H9 (cell line): ENCODE measurements at regions not wholly inside any gene's neighbourhood (a gene's known extent, or its start where the extent isn't known, plus 50 kb on each side); places are given as distances from the start of the nearest gene placed in this dataset.

Experiments used
- DNase-seq: peaks from one replicate; pipeline ENCODE4 v3.0.0-alpha.2; 2017
- H2AFZ ChIP-seq: one replicate; pipeline ENCODE4 v1.6.1; 2013; ENCODE audit warnings: mild to moderate bottlenecking, low read length, control low read depth, moderate library complexity
- H2AK5ac ChIP-seq: 2 replicates; pipeline ENCODE4 v1.6.1; 2013; ENCODE audit warnings: low read length, control low read depth, mixed read lengths; ENCODE audit not compliant: insufficient read length
- H2BK120ac ChIP-seq: one replicate; pipeline ENCODE4 v1.6.1; 2013; ENCODE audit warnings: low read depth, mild to moderate bottlenecking, low read length, control low read depth, inconsistent platforms; ENCODE audit not compliant: poor library complexity, severe bottlenecking
- H2BK12ac ChIP-seq: 2 replicates; pipeline ENCODE4 v1.6.1; 2013; ENCODE audit warnings: low read length, control low read depth, mixed read lengths, low read depth; ENCODE audit not compliant: insufficient read length
- H2BK15ac ChIP-seq: 2 replicates; pipeline ENCODE4 v1.6.1; 2013; ENCODE audit warnings: low read depth, low read length, control low read depth
- H2BK20ac ChIP-seq: one replicate; pipeline ENCODE4 v1.6.1; 2013; ENCODE audit warnings: low read depth, mild to moderate bottlenecking, low read length, control low read depth, inconsistent platforms; ENCODE audit not compliant: poor library complexity, severe bottlenecking
- H2BK5ac ChIP-seq: 2 replicates; pipeline ENCODE4 v1.6.1; 2013; ENCODE audit warnings: low read length, control low read depth, mixed read lengths; ENCODE audit not compliant: insufficient read length
- H3K14ac ChIP-seq: 2 replicates; pipeline ENCODE4 v1.6.1; 2013; ENCODE audit warnings: low read length, control low read depth; ENCODE audit not compliant: insufficient read depth
- H3K18ac ChIP-seq: 2 replicates; pipeline ENCODE4 v1.6.1; 2013; ENCODE audit warnings: low read depth, mild to moderate bottlenecking, mixed read lengths, low read length, control low read depth; ENCODE audit not compliant: insufficient read length
- H3K23ac ChIP-seq: 2 replicates; pipeline ENCODE4 v1.6.1; 2013; ENCODE audit warnings: low read length, control low read depth, mixed read lengths, low read depth; ENCODE audit not compliant: insufficient read length
- H3K23me2 ChIP-seq: 2 replicates; pipeline ENCODE4 v1.6.1; 2013; ENCODE audit warnings: low read depth, mild to moderate bottlenecking, mixed read lengths, low read length, control low read depth; ENCODE audit not compliant: insufficient read length, poor library complexity, severe bottlenecking
- H3K27ac ChIP-seq: 2 replicates; pipeline ENCODE4 v1.5.1; 2013; ENCODE audit warnings: low read length, control low read depth, mixed read lengths, low read depth; ENCODE audit not compliant: insufficient read length
- H3K27me3 ChIP-seq: 2 replicates; pipeline ENCODE4 v1.6.1; 2013; ENCODE audit warnings: low read length, control low read depth, inconsistent platforms; ENCODE audit not compliant: insufficient read depth
- H3K4ac ChIP-seq: 2 replicates; pipeline ENCODE4 v1.6.1; 2013; ENCODE audit warnings: low read depth, mild to moderate bottlenecking, control low read depth, inconsistent platforms, low read length, moderate library complexity
- H3K4me1 ChIP-seq: 2 replicates; pipeline ENCODE4 v1.6.1; 2013; ENCODE audit warnings: low read length, control low read depth, inconsistent platforms; ENCODE audit not compliant: insufficient read depth
- H3K4me2 ChIP-seq: 2 replicates; pipeline ENCODE4 v1.6.1; 2013; ENCODE audit warnings: low read length, control low read depth, mixed read lengths; ENCODE audit not compliant: insufficient read length, insufficient read depth
- H3K56ac ChIP-seq: 2 replicates; pipeline ENCODE4 v1.6.1; 2013; ENCODE audit warnings: low read depth, mild to moderate bottlenecking, mixed read lengths, low read length, control low read depth; ENCODE audit not compliant: insufficient read length
- H3K79me1 ChIP-seq: 2 replicates; pipeline ENCODE4 v1.6.1; 2013; ENCODE audit warnings: low read depth, mild to moderate bottlenecking, moderate library complexity, low read length, control low read depth, inconsistent platforms; ENCODE audit not compliant: insufficient read depth, poor library complexity, severe bottlenecking
- H3K79me2 ChIP-seq: 2 replicates; pipeline ENCODE4 v1.6.1; 2013; ENCODE audit warnings: low read length, control low read depth, inconsistent platforms; ENCODE audit not compliant: insufficient read depth
- H3K9ac ChIP-seq: 2 replicates; pipeline ENCODE4 v1.6.1; 2013; ENCODE audit warnings: low read length, control low read depth, mixed read lengths; ENCODE audit not compliant: insufficient read length; ENCODE audit errors: extremely low read depth
- H3K9me3 ChIP-seq: one replicate; pipeline ENCODE4 v1.6.1; 2013; ENCODE audit warnings: low read depth, low read length, inconsistent platforms; ENCODE audit not compliant: control insufficient read depth
- H3T11ph ChIP-seq: one replicate; pipeline ENCODE4 v1.6.1; 2013; ENCODE audit warnings: mild to moderate bottlenecking, low read length, control low read depth, inconsistent platforms
- H4K20me1 ChIP-seq: one replicate; pipeline ENCODE4 v1.6.1; 2013; ENCODE audit not compliant: control insufficient read depth, insufficient read length, insufficient read depth
- H4K5ac ChIP-seq: 2 replicates; pipeline ENCODE4 v1.6.1; 2013; ENCODE audit warnings: low read depth, mild to moderate bottlenecking, mixed read lengths, low read length, control low read depth; ENCODE audit not compliant: insufficient read length
- H4K8ac ChIP-seq: replicated peaks from 2 replicates; pipeline ENCODE4 v1.6.1; 2013; ENCODE audit warnings: low read length, control low read depth, mixed read lengths, low read depth; ENCODE audit not compliant: insufficient read length
- H4K91ac ChIP-seq: 2 replicates; pipeline ENCODE4 v1.6.1; 2013; ENCODE audit warnings: low read depth, mild to moderate bottlenecking, moderate library complexity, mixed read lengths, low read length, control low read depth; ENCODE audit not compliant: insufficient read length
- H3K27ac Mint-ChIP-seq, 3 experiments: 2 replicates in 2 of 3; 3 replicates in 1 of 3; pipeline ENCODE4 v1.8.0; 2020 to 2021; ENCODE audit warnings: mixed read lengths in 3 of 3, mild to moderate bottlenecking in 1 of 3, moderate library complexity in 1 of 3
- H3K27me3 Mint-ChIP-seq: 2 replicates; pipeline ENCODE4 v1.8.0; 2021; ENCODE audit warnings: low read depth, mild to moderate bottlenecking, moderate library complexity, mixed read lengths
- H3K36me3 Mint-ChIP-seq, 3 experiments: 2 replicates in 2 of 3; 3 replicates in 1 of 3; pipeline ENCODE4 v1.8.0; 2020 to 2021; ENCODE audit warnings: low read depth in 3 of 3, mixed read lengths in 3 of 3; ENCODE audit not compliant: insufficient read depth in 1 of 3
- H3K4me1 Mint-ChIP-seq, 2 experiments: 2 replicates each; pipeline ENCODE4 v1.8.0; 2020; ENCODE audit warnings: mixed read lengths in 2 of 2
- H3K4me3 Mint-ChIP-seq, 2 experiments: 2 replicates in 1 of 2; 3 replicates in 1 of 2; pipeline ENCODE4 v1.8.0; 2020 to 2021; ENCODE audit warnings: mild to moderate bottlenecking in 2 of 2, mixed read lengths in 2 of 2, moderate library complexity in 1 of 2
- H3K9me3 Mint-ChIP-seq, 2 experiments: 2 replicates in 1 of 2; 3 replicates in 1 of 2; pipeline ENCODE4 v1.8.0; 2020; ENCODE audit warnings: mild to moderate bottlenecking in 2 of 2, mixed read lengths in 2 of 2, moderate library complexity in 1 of 2
- CTCF ChIP-seq: fragments of 200-600 bp; sonication (generic); conservative IDR thresholded peaks from 3 replicates; pipeline ENCODE4 v1.8.0; 2021; ENCODE audit warnings: antibody characterized with exemption, mild to moderate bottlenecking
- WGBS: extraction: QIAGEN DNeasy Blood & Tissue Kit; methylation state at CpG from one replicate; pipeline ENCODE4 v1.1.7; 2013; ENCODE audit warnings: missing lambda C conversion rate, low lambda C conversion rate, mixed read lengths; ENCODE audit not compliant: insufficient read length; ENCODE audit errors: extremely low coverage; 5-methylcytosine and 5-hydroxymethylcytosine counted together

DNA sequence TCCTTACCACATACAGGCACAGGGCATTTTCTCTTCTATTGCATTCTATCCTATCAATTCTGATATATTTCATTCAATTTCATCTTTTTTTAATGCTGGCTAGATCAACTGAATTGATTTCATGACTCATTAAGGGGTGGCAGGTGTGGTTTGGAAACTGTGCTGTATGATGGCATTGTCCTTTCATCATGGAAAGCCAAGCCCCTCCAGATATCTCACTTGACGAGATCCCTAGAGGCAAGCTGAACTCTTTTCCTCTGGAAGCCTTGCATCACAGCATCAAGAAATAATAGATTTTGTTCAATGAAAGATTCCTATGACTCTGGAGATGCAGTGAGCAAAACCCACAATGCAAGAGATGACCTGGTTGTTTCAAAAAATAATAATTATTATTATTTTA lies 401.2 kb downstream of the PREX1 start:
- H3K4me2 ChIP-seq: no peak overlapping the region
- Mint-ChIP-seq H3K36me3 (peaks cover 0 to 9% (median 0%) of the 10 kb centered on the region in 3 experiments; a peak in 3 of 7 replicates), H3K4me1 (peaks cover 15 to 16% of the 10 kb centered on the region in 2 experiments), H3K9me3 (peaks cover 8 to 10% of the 10 kb centered on the region in 2 experiments; a peak in 3 of 5 replicates), H3K27me3 (peaks cover 6% of the 10 kb centered on the region), H3K4me3 (no peak overlapping the region), H3K27ac (no peak overlapping the region)
- WGBS: no CpG with 5 or more reads among the region's 1 CpG
- no peak overlapping the region for H3K56ac ChIP-seq
- no peak overlapping the region for H3K23ac ChIP-seq
- no peak overlapping the region for H3T11ph ChIP-seq
- no peaks in the 10 kb centered on the region for H3K4me1 ChIP-seq
- H4K5ac ChIP-seq: no peak overlapping the region
- DNase-seq: no peak
- H3K9me3 ChIP-seq: no peaks in the 10 kb centered on the region
- H2BK5ac ChIP-seq: no peak overlapping the region
- no peak overlapping the region for H2BK20ac ChIP-seq
- no peak overlapping the region for H2AK5ac ChIP-seq
- H2AFZ ChIP-seq: no peak overlapping the region
- H4K91ac ChIP-seq: no peak overlapping the region
- H3K79me2 ChIP-seq: no peaks in the 10 kb centered on the region
- H3K9ac ChIP-seq: no peak overlapping the region
- no peak overlapping the region for H3K14ac ChIP-seq
- H3K79me1 ChIP-seq: no peaks in the 10 kb centered on the region
- H4K20me1 ChIP-seq: no peaks in the 10 kb centered on the region
- no peak overlapping the region for H3K27ac ChIP-seq
- H3K18ac ChIP-seq: no peak overlapping the region
- H3K23me2 ChIP-seq: no peaks in the 10 kb centered on the region
- no peak overlapping the region for H2BK12ac ChIP-seq
- H2BK120ac ChIP-seq: no peak overlapping the region
- no peak overlapping the region for H4K8ac ChIP-seq
- H2BK15ac ChIP-seq: no peak overlapping the region
- H3K4ac ChIP-seq: no peak overlapping the region
- TF ChIP-seq CTCF: no peak
- H3K27me3 ChIP-seq: no peaks in the 10 kb centered on the region; the same call in 1 of the 2 replicates
